HCT116 (cell line): ENCODE measurements at regions not wholly inside any gene's neighbourhood (a gene's known extent, or its start where the extent isn't known, plus 50 kb on each side); places are given as distances from the start of the nearest gene placed in this dataset.

Experiments used
- CEBPB ChIP-seq: IDR thresholded peaks from 2 replicates; pipeline ENCODE4 v1.6.1; 2012; ENCODE audit warnings: low read depth
- CTCF ChIP-seq, 3 experiments: fragments of 200-600 bp in 1 of 3; sonication (generic) in 1 of 3; IDR thresholded peaks in 2 of 3; conservative IDR thresholded peaks in 1 of 3; 2 replicates each; pipeline ENCODE4 v1.5.1; 2012 to 2017; ENCODE audit warnings: low read depth in 2 of 3, low read length in 2 of 3, antibody characterized with exemption in 1 of 3, borderline replicate concordance in 1 of 3, control low read depth in 1 of 3, mild to moderate bottlenecking in 1 of 3, mixed read lengths in 1 of 3, mixed run types in 1 of 3, moderate library complexity in 1 of 3; ENCODE audit not compliant: insufficient read depth in 1 of 3
- EZH2 ChIP-seq: fragments of 200-600 bp; sonication (generic); IDR thresholded peaks from 2 replicates; pipeline ENCODE4 v1.6.1; 2017; ENCODE audit warnings: antibody characterized with exemption, mixed run types
- MAX ChIP-seq: IDR thresholded peaks from 2 replicates; pipeline ENCODE4 v1.6.1; 2012
- POLR2A ChIP-seq: IDR thresholded peaks from 2 replicates; pipeline ENCODE4 v1.7.0; 2011; ENCODE audit warnings: borderline replicate concordance; ENCODE audit not compliant: insufficient read depth, insufficient read length; ENCODE audit errors: extremely low read depth
- POLR2AphosphoS5 ChIP-seq: IDR thresholded peaks from 2 replicates; pipeline ENCODE4 v1.6.1; 2011; ENCODE audit warnings: mild to moderate bottlenecking, low read depth, low read length, moderate library complexity
- RAD21 ChIP-seq: IDR thresholded peaks from 2 replicates; pipeline ENCODE4 v1.6.1; 2012; ENCODE audit warnings: low read depth, mild to moderate bottlenecking
- REST ChIP-seq: IDR thresholded peaks from 2 replicates; pipeline ENCODE4 v1.6.1; 2012; ENCODE audit warnings: low read depth
- SIN3A ChIP-seq: IDR thresholded peaks from 2 replicates; pipeline ENCODE4 v1.6.1; 2012; ENCODE audit warnings: low read depth
- SP1 ChIP-seq: IDR thresholded peaks from 2 replicates; pipeline ENCODE4 v1.6.1; 2012; ENCODE audit warnings: low read depth
- TCF7L2 ChIP-seq: IDR thresholded peaks from 2 replicates; pipeline ENCODE4 v1.7.0; 2011; ENCODE audit warnings: borderline replicate concordance, inconsistent platforms; ENCODE audit not compliant: insufficient read depth, insufficient read length; ENCODE audit errors: extremely low read depth
- ZBTB33 ChIP-seq: IDR thresholded peaks from 2 replicates; pipeline ENCODE4 v1.6.1; 2011; ENCODE audit warnings: mild to moderate bottlenecking, low read length, moderate library complexity; ENCODE audit not compliant: insufficient replicate concordance; ENCODE audit errors: extremely low read depth
- ZFX ChIP-seq: fragments of 450-650 bp; IDR thresholded peaks from 2 replicates; pipeline ENCODE4 v1.6.1; 2017
- ZNF274 ChIP-seq: fragments of 200-500 bp; sonication (Bioruptor generic); IDR thresholded peaks from 2 replicates; pipeline ENCODE4 v1.6.1; 2014; ENCODE audit warnings: mild to moderate bottlenecking, low read depth, low read length, inconsistent platforms

- TF ChIP-seq CTCF (IDR thresholded peaks at IDR 0.05 in 2 of 3, conservative IDR thresholded peaks at IDR 0.05 in 1 of 3; ENCODE audit: borderline replicate concordance in 1 of 3, insufficient read depth in 1 of 3, low read depth in 2 of 3, low read length in 2 of 3) (no peak), ZFX (no peak), POLR2AphosphoS5 (no peak), POLR2A (no peak), MAX (peak; percentile 25; the same call in 1 of the 2 replicates), EZH2 (no peak), ZBTB33 (no peak), ZNF274 (no peak), RAD21 (peak; percentile 1), TCF7L2 (peak; percentile 59), SP1 (peak; percentile 75), REST (no peak), SIN3A (peak; percentile 46; the same call in 1 of the 2 replicates), CEBPB (peak; percentile 66)
These were observed 135.6 kb upstream of the PTPRK start for GRCh38 chr6:128655978-128656498.
